Adipocyte (in vitro differentiated cells): ENCODE measurements at regions not wholly inside any gene's neighbourhood (a gene's known extent, or its start where the extent isn't known, plus 50 kb on each side); places are given as distances from the start of the nearest gene placed in this dataset.

Experiments
- DNase-seq: peaks from one replicate; pipeline ENCODE4 v3.0.0-alpha.2; 2015; ENCODE audit warnings: low read depth
- H3K27me3 ChIP-seq: replicated peaks from 2 replicates; pipeline ENCODE4 v1.7.0; 2013; ENCODE audit warnings: mild to moderate bottlenecking, low read length, moderate library complexity; ENCODE audit not compliant: control insufficient read depth, insufficient read depth
- H3K36me3 ChIP-seq: 2 replicates; pipeline ENCODE4 v1.7.0; 2013; ENCODE audit warnings: low read length, mild to moderate bottlenecking, moderate library complexity; ENCODE audit not compliant: control insufficient read depth, insufficient read depth, severe bottlenecking
- H3K4me1 ChIP-seq: 2 replicates; pipeline ENCODE4 v1.7.0; 2013; ENCODE audit warnings: mild to moderate bottlenecking, low read length, moderate library complexity; ENCODE audit not compliant: control insufficient read depth, insufficient read depth
- H3K4me3 ChIP-seq: 2 replicates; pipeline ENCODE4 v1.7.0; 2013; ENCODE audit warnings: mild to moderate bottlenecking, low read length, moderate library complexity
- H3K9ac ChIP-seq: 2 replicates; pipeline ENCODE4 v1.7.0; 2013; ENCODE audit warnings: mild to moderate bottlenecking, low read length, moderate library complexity
- H3K9me3 ChIP-seq: 2 replicates; pipeline ENCODE4 v1.7.0; 2013; ENCODE audit warnings: mild to moderate bottlenecking, low read length, moderate library complexity; ENCODE audit not compliant: control insufficient read depth

- Histone ChIP-seq H3K9ac (no peak overlapping the region), H3K27me3 (no peaks in the 10 kb centered on the region), H3K9me3 (no peaks in the 10 kb centered on the region), H3K36me3 (no peaks in the 10 kb centered on the region), H3K4me3 (no peak overlapping the region), H3K4me1 (no peaks in the 10 kb centered on the region)
- no peak for DNase-seq
These were observed 364.9 kb downstream of the BRD1 start for GRCh38 chr22:49462795-49463194.

GRCh38 chr22:49462291-49462690, 365.4 kb downstream of the BRD1 start:
- Histone ChIP-seq H3K4me3 (no peak overlapping the region), H3K36me3 (no peaks in the 10 kb centered on the region)
- no peak for DNase-seq

GRCh38 chr22:49461674-49462073, 366.0 kb downstream of the BRD1 start:
- Histone ChIP-seq H3K9ac (no peak overlapping the region), H3K36me3 (no peaks in the 10 kb centered on the region), H3K9me3 (no peaks in the 10 kb centered on the region), H3K4me3 (no peak overlapping the region), H3K27me3 (no peaks in the 10 kb centered on the region), H3K4me1 (no peaks in the 10 kb centered on the region)
- no peak for DNase-seq

More at GRCh38 chr22:49462291-49462690, 365.4 kb downstream of the BRD1 start:
- H3K9me3 ChIP-seq, result no peaks in the 10 kb centered on the region
- no peak overlapping the region for H3K9ac ChIP-seq
- no peaks in the 10 kb centered on the region for H3K27me3 ChIP-seq
- H3K4me1 ChIP-seq, result no peaks in the 10 kb centered on the region

- H3K4me1 ChIP-seq, result no peaks in the 10 kb centered on the region
- no peaks in the 10 kb centered on the region for H3K9me3 ChIP-seq
- no peak for DNase-seq
- no peak overlapping the region for H3K4me3 ChIP-seq
- no peaks in the 10 kb centered on the region for H3K27me3 ChIP-seq
- H3K36me3 ChIP-seq, result no peaks in the 10 kb centered on the region
- no peak overlapping the region for H3K9ac ChIP-seq
These were observed 366.9 kb downstream of the BRD1 start for GRCh38 chr22:49460592-49461281.

- no peaks in the 10 kb centered on the region for H3K27me3 ChIP-seq
- H3K9ac ChIP-seq, result no peak overlapping the region
- no peaks in the 10 kb centered on the region for H3K4me1 ChIP-seq
- no peak overlapping the region for H3K4me3 ChIP-seq
- no peak for DNase-seq
- H3K36me3 ChIP-seq, result no peaks in the 10 kb centered on the region
- no peaks in the 10 kb centered on the region for H3K9me3 ChIP-seq
These were observed 367.6 kb downstream of the BRD1 start for GRCh38 chr22:49460091-49460490.

- no peak overlapping the region for H3K9ac ChIP-seq
These were observed 369.0 kb downstream of the BRD1 start for GRCh38 chr22:49458708-49459099.

GRCh38 chr22:49457946-49458707, 369.5 kb downstream of the BRD1 start:
- no peak for DNase-seq
- H3K27me3 ChIP-seq, result no peaks in the 10 kb centered on the region

More at GRCh38 chr22:49458708-49459099, 369.0 kb downstream of the BRD1 start:
- no peak for DNase-seq
- Histone ChIP-seq H3K9me3 (no peaks in the 10 kb centered on the region), H3K4me3 (no peak overlapping the region), H3K4me1 (no peaks in the 10 kb centered on the region), H3K27me3 (no peaks in the 10 kb centered on the region), H3K36me3 (no peaks in the 10 kb centered on the region)

GRCh38 chr22:49457146-49457545, 370.5 kb downstream of the BRD1 start:
- no peaks in the 10 kb centered on the region for H3K36me3 ChIP-seq
- H3K4me3 ChIP-seq, result no peak overlapping the region
- no peaks in the 10 kb centered on the region for H3K9me3 ChIP-seq
- DNase-seq, result no peak
- H3K4me1 ChIP-seq, result no peaks in the 10 kb centered on the region
- no peak overlapping the region for H3K9ac ChIP-seq
- no peaks in the 10 kb centered on the region for H3K27me3 ChIP-seq

More at GRCh38 chr22:49457946-49458707, 369.5 kb downstream of the BRD1 start:
- H3K4me3 ChIP-seq, result no peak overlapping the region
- no peak overlapping the region for H3K9ac ChIP-seq
- no peaks in the 10 kb centered on the region for H3K36me3 ChIP-seq
- no peaks in the 10 kb centered on the region for H3K4me1 ChIP-seq
- H3K9me3 ChIP-seq, result no peaks in the 10 kb centered on the region

- Histone ChIP-seq H3K4me3 (no peak overlapping the region), H3K36me3 (no peaks in the 10 kb centered on the region), H3K9me3 (no peaks in the 10 kb centered on the region), H3K4me1 (no peaks in the 10 kb centered on the region), H3K27me3 (peaks cover 5% of the 10 kb centered on the region), H3K9ac (no peak overlapping the region)
- DNase-seq, result no peak
These were observed 372.1 kb downstream of the BRD1 start for GRCh38 chr22:49455595-49455994.

GRCh38 chr22:49454726-49455125, 372.9 kb downstream of the BRD1 start:
- H3K27me3 ChIP-seq, result peaks cover 5% of the 10 kb centered on the region
- no peaks in the 10 kb centered on the region for H3K9me3 ChIP-seq
- H3K4me1 ChIP-seq, result no peaks in the 10 kb centered on the region
- no peak overlapping the region for H3K4me3 ChIP-seq
- no peak overlapping the region for H3K9ac ChIP-seq
- DNase-seq, result no peak
- no peaks in the 10 kb centered on the region for H3K36me3 ChIP-seq

GRCh38 chr22:49453771-49454170, 373.9 kb downstream of the BRD1 start:
- H3K27me3 ChIP-seq, result peaks cover 5% of the 10 kb centered on the region
- DNase-seq, result no peak

More at GRCh38 chr22:49453771-49454170, 373.9 kb downstream of the BRD1 start:
- no peak overlapping the region for H3K4me3 ChIP-seq
- H3K36me3 ChIP-seq, result no peaks in the 10 kb centered on the region
- H3K9ac ChIP-seq, result no peak overlapping the region
- no peaks in the 10 kb centered on the region for H3K4me1 ChIP-seq
- H3K9me3 ChIP-seq, result no peaks in the 10 kb centered on the region
